Astrocyte of the spinal cord (primary cell): ENCODE measurements at regions not wholly inside any gene's neighbourhood (a gene's known extent, or its start where the extent isn't known, plus 50 kb on each side); places are given as distances from the start of the nearest gene placed in this dataset.

ENCODE experiments used
- DNase-seq: peaks from one replicate; pipeline ENCODE4 v3.0.0; 2011; ENCODE audit warnings: low read depth, low spot score
- H3K4me3 ChIP-seq: 2 replicates; pipeline ENCODE4 v1.5.1; 2011; ENCODE audit warnings: low read depth, mild to moderate bottlenecking, low read length, moderate library complexity
- in situ Hi-C: cut with HindIII; loops from 2 replicates; pipeline ENCODE4 v1.10.0; 2017; ENCODE audit warnings: low sequenced_read_pairs
- TF ChIP-seq, protein P1 (sequence below): IDR thresholded peaks from 2 replicates; pipeline ENCODE4 v1.5.1; 2012; ENCODE audit warnings: low read depth, mild to moderate bottlenecking, low read length, inconsistent platforms

GRCh38 chr5:52656569-52657246 lies 131.0 kb upstream of the ITGA1 start:
- no peak for DNase-seq
- TF ChIP-seq, protein P1, sequence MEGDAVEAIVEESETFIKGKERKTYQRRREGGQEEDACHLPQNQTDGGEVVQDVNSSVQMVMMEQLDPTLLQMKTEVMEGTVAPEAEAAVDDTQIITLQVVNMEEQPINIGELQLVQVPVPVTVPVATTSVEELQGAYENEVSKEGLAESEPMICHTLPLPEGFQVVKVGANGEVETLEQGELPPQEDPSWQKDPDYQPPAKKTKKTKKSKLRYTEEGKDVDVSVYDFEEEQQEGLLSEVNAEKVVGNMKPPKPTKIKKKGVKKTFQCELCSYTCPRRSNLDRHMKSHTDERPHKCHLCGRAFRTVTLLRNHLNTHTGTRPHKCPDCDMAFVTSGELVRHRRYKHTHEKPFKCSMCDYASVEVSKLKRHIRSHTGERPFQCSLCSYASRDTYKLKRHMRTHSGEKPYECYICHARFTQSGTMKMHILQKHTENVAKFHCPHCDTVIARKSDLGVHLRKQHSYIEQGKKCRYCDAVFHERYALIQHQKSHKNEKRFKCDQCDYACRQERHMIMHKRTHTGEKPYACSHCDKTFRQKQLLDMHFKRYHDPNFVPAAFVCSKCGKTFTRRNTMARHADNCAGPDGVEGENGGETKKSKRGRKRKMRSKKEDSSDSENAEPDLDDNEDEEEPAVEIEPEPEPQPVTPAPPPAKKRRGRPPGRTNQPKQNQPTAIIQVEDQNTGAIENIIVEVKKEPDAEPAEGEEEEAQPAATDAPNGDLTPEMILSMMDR: no peak
- in situ Hi-C loops: no loop called here
- no peak overlapping the region for H3K4me3 ChIP-seq

GRCh38 chr5:52657247-52657645 lies 130.5 kb upstream of the ITGA1 start:
- no peak overlapping the region for H3K4me3 ChIP-seq
- in situ Hi-C loops: no loop called here
- peak; percentile 66 for DNase-seq
- TF ChIP-seq, protein P1: no peak

GRCh38 chr5:52658246-52658645 lies 129.5 kb upstream of the ITGA1 start:
- no peak for DNase-seq
- in situ Hi-C loops: no loop called here
- H3K4me3 ChIP-seq: no peak overlapping the region
- TF ChIP-seq, protein P1: no peak

DNA sequence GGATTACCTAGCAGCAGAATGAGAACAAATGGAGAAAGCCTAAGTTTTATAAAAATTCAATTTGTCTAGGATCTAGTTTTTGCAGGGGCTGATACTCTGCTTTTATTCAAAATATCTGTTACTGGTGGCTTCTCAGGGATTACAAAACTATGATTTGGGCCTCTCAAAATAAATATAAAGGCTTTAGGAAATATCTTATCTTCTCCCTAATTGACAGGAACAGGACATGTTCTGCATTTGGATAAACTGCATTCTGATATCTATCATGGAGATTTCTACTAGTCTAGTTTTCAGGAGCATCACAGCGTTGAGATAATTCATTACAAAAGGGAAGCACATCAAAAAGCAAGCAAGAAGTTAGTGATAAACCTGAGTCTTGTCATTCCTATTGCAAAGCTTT lies 127.1 kb upstream of the ITGA1 start:
- H3K4me3 ChIP-seq: no peak overlapping the region
- TF ChIP-seq, protein P1: no peak
- DNase-seq: no peak
- in situ Hi-C loops: no loop called here

DNA sequence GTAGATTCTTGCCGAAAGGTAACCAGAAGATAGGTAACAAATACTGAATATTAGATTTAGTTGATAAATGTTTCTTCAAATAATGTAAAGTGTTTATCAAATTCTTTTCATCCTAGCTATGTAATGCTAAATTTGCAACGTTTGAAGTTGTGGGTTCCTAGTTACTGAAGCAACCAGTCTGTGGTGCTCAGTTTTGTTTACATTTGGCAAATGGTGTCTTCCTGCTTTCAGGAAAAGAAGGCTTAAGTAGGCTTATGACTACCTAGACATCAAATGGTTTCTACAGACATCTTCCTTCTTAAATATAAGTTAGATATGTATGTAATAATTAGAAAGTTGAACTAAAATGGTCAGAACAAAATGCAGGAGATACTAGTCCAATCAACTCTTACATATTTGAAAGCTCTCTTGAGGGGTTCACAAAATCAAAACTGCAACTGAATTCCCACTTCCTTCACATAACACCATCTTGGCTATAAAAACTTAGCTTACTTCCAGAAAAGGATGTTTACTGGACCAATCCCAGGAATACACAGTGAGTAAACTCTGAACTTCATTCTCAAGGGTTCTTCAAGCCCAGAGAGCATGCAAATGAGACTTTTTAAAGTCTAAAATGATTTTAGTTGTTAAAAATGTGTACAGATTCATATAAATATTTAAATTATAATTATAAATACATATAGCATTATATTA lies 125.7 kb upstream of the ITGA1 start:
- DNase-seq: no peak
- in situ Hi-C loops: no loop called here
- H3K4me3 ChIP-seq: no peak overlapping the region
- TF ChIP-seq, protein P1: no peak

- DNase-seq: no peak
- TF ChIP-seq, protein P1: no peak
- in situ Hi-C loops: no loop called here
- no peak overlapping the region for H3K4me3 ChIP-seq
Measured at GRCh38 chr5:52665559-52665958, 122.2 kb upstream of the ITGA1 start.
